ENCODE measurements at regions not wholly inside any gene's neighbourhood (a gene's known extent, or its start where the extent isn't known, plus 50 kb on each side); places are given as distances from the start of the nearest gene placed in this dataset.

DNA sequence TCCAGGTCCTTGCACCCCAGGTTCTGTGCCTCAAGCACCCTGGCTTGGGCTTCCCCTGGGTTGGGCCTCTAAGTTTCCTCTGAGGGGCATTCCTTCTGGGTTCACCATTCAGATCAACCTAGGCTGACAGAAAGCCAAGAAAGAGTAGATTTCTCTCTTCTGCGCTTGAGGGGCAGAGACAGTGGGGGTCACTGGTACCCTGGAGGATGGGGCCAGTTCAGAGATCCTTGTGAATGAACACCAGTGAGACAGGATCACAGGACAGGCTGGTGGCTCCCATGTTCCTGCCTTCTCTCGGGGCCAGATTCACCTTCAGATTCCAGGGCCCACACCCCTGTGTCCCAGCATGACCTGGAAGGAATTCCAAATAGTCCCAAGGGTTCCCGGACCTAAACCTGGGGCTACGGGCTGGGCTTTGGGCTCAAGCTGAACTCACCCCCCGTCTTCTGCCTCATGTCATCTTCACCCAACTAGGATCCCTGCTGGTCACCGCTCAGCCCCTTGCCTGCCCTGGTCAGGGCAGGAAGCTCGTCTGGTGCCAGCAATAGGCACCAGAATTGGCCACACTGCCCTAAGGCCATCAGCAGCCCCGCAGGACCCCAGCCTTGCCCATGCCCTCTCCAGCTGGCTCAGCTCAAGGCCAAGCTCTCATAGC lies 91.8 kb upstream of the MVB12B start:
- no peak for DNase-seq (ENCODE audit: low read depth in 1 of 2, low spot score in 1 of 2)
- no peak overlapping the region for H3K4me3 ChIP-seq (replicated peaks; ENCODE audit: insufficient read depth, low read length)
- no peak for TF ChIP-seq SPI1 (IDR thresholded peaks at IDR 0.05; ENCODE audit: borderline replicate concordance, low read depth)
- TF ChIP-seq GABPA (IDR thresholded peaks at IDR 0.05; ENCODE audit: low read depth) = no peak
- TF ChIP-seq, protein P1, sequence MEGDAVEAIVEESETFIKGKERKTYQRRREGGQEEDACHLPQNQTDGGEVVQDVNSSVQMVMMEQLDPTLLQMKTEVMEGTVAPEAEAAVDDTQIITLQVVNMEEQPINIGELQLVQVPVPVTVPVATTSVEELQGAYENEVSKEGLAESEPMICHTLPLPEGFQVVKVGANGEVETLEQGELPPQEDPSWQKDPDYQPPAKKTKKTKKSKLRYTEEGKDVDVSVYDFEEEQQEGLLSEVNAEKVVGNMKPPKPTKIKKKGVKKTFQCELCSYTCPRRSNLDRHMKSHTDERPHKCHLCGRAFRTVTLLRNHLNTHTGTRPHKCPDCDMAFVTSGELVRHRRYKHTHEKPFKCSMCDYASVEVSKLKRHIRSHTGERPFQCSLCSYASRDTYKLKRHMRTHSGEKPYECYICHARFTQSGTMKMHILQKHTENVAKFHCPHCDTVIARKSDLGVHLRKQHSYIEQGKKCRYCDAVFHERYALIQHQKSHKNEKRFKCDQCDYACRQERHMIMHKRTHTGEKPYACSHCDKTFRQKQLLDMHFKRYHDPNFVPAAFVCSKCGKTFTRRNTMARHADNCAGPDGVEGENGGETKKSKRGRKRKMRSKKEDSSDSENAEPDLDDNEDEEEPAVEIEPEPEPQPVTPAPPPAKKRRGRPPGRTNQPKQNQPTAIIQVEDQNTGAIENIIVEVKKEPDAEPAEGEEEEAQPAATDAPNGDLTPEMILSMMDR (IDR thresholded peaks at IDR 0.05; ENCODE audit: insufficient read depth, low read length) = no peak
- TF ChIP-seq POLR2AphosphoS5 (IDR thresholded peaks at IDR 0.05; ENCODE audit: low read depth) = no peak
- TF ChIP-seq, protein P2, sequence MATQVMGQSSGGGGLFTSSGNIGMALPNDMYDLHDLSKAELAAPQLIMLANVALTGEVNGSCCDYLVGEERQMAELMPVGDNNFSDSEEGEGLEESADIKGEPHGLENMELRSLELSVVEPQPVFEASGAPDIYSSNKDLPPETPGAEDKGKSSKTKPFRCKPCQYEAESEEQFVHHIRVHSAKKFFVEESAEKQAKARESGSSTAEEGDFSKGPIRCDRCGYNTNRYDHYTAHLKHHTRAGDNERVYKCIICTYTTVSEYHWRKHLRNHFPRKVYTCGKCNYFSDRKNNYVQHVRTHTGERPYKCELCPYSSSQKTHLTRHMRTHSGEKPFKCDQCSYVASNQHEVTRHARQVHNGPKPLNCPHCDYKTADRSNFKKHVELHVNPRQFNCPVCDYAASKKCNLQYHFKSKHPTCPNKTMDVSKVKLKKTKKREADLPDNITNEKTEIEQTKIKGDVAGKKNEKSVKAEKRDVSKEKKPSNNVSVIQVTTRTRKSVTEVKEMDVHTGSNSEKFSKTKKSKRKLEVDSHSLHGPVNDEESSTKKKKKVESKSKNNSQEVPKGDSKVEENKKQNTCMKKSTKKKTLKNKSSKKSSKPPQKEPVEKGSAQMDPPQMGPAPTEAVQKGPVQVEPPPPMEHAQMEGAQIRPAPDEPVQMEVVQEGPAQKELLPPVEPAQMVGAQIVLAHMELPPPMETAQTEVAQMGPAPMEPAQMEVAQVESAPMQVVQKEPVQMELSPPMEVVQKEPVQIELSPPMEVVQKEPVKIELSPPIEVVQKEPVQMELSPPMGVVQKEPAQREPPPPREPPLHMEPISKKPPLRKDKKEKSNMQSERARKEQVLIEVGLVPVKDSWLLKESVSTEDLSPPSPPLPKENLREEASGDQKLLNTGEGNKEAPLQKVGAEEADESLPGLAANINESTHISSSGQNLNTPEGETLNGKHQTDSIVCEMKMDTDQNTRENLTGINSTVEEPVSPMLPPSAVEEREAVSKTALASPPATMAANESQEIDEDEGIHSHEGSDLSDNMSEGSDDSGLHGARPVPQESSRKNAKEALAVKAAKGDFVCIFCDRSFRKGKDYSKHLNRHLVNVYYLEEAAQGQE (IDR thresholded peaks at IDR 0.05; ENCODE audit: insufficient replicate concordance, low read depth) = no peak
- H3K27ac ChIP-seq (replicated peaks) = no peak overlapping the region
- H3K27me3 ChIP-seq (ENCODE audit: insufficient read depth, poor library complexity, severe bottlenecking) = no peaks in the 10 kb centered on the region

DNA sequence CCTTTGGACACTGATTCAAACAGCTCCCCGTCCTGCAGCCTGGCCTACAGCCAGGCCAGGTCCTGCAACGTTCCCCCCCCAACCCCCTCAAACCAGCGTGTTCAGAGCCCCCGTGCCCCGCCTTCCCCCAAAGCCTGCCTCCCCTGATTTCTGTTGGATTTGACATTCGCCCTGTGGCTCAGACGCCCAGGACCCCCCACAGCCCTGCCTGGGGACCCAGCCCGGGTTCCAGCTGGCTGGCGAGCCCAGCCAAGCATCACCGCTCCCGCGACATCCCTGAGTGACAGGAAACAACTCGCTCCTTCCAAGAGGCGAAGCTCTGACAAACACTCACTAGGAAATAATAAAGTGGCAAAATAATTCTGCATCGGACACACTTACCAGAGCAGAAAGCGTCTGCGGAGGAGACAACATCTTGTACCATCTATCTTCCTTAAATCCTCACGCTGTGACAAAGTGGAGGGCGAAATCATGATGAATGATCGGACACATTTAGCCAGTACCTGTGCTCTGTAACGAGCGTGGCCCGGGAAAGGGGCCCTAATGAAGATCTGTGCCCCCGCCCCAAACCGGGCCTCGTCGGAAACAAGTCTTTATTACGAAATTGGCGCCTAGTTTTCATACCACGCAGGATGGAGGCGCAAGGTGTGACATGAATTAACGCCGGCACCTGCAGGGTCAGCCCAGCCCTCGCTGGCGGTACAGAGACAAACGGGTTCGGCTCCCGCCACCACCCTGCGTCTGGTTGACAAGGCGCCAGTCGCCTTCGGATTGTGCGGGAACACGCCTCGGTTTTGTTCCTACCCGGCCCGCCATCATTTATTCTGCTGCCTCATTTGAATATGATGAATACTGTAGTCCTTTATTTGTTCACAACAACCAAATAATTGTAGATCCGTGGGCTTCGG lies 91.0 kb upstream of the MVB12B start:
- H3K27ac ChIP-seq (replicated peaks) = no peak overlapping the region
- TF ChIP-seq, protein P1 (IDR thresholded peaks at IDR 0.05; ENCODE audit: insufficient read depth, low read length) = no peak
- no peak for TF ChIP-seq POLR2AphosphoS5 (IDR thresholded peaks at IDR 0.05; ENCODE audit: low read depth)
- TF ChIP-seq SPI1 (IDR thresholded peaks at IDR 0.05; ENCODE audit: borderline replicate concordance, low read depth) = no peak
- no peak for TF ChIP-seq GABPA (IDR thresholded peaks at IDR 0.05; ENCODE audit: low read depth)
- TF ChIP-seq, protein P2 (IDR thresholded peaks at IDR 0.05; ENCODE audit: insufficient replicate concordance, low read depth) = no peak
- H3K27me3 ChIP-seq (ENCODE audit: insufficient read depth, poor library complexity, severe bottlenecking) = no peaks in the 10 kb centered on the region
- DNase-seq (ENCODE audit: low read depth in 1 of 2, low spot score in 1 of 2) = no peak
- no peak overlapping the region for H3K4me3 ChIP-seq (replicated peaks; ENCODE audit: insufficient read depth, low read length)

DNA sequence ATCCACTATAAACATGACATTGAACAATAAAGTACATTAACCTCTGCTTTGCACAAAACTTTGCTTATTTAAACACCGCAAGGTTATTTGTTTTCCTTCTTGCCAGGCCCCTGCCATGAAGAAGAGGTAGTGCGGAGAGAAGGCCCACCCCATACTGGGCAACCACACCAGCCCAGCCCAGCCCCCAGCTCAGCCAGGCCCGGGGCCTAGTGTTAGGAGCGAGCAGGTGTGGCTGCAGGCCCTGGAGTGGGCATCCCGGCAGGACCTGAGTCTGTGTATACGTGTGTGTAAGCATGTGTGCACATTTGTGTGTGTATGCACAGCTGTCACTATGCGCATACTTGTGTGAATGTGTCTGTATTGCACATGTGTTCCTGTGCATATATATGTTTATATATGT lies 90.4 kb upstream of the MVB12B start:
- H3K4me3 ChIP-seq (replicated peaks; ENCODE audit: insufficient read depth, low read length) = no peak overlapping the region
- TF ChIP-seq SPI1 (IDR thresholded peaks at IDR 0.05; ENCODE audit: borderline replicate concordance, low read depth) (no peak), GABPA (IDR thresholded peaks at IDR 0.05; ENCODE audit: low read depth) (no peak), POLR2AphosphoS5 (IDR thresholded peaks at IDR 0.05; ENCODE audit: low read depth) (no peak)
- TF ChIP-seq, protein P2 (IDR thresholded peaks at IDR 0.05; ENCODE audit: insufficient replicate concordance, low read depth) = no peak
- TF ChIP-seq, protein P1 (IDR thresholded peaks at IDR 0.05; ENCODE audit: insufficient read depth, low read length) = no peak
- no peak overlapping the region for H3K27ac ChIP-seq (replicated peaks)
- H3K27me3 ChIP-seq (ENCODE audit: insufficient read depth, poor library complexity, severe bottlenecking) = no peaks in the 10 kb centered on the region
- no peak for DNase-seq (ENCODE audit: low read depth in 1 of 2, low spot score in 1 of 2)

Data from HL-60 (cell line).